ENCODE measurements at regions not wholly inside any gene's neighbourhood (a gene's known extent, or its start where the extent isn't known, plus 50 kb on each side); places are given as distances from the start of the nearest gene placed in this dataset.

GRCh38 chr5:171575808-171576207 is 156.4 kb downstream of the FGF18 start:
- no peak for TF ChIP-seq CTCF (IDR thresholded peaks at IDR 0.05)
- TF ChIP-seq POLR2A (IDR thresholded peaks at IDR 0.05): no peak

Data from right lobe of liver (tissue), 4 donors.